ENCODE measurements at regions not wholly inside any gene's neighbourhood (a gene's known extent, or its start where the extent isn't known, plus 50 kb on each side); places are given as distances from the start of the nearest gene placed in this dataset.

- no peaks in the 10 kb centered on the region for H3K4me1 ChIP-seq (ENCODE audit: insufficient read depth)
- no peaks in the 10 kb centered on the region for H3K36me3 ChIP-seq (ENCODE audit: low read depth)
- H3K9me3 ChIP-seq (ENCODE audit: low read depth): no peaks in the 10 kb centered on the region
- H3K4me3 ChIP-seq: no peak overlapping the region
- no peak overlapping the region for H3K27ac ChIP-seq
- no peaks in the 10 kb centered on the region for H4K20me1 ChIP-seq (ENCODE audit: insufficient read depth)
- H3K79me2 ChIP-seq (ENCODE audit: insufficient read depth): no peaks in the 10 kb centered on the region
- H3K9me2 ChIP-seq (ENCODE audit: insufficient read depth): no peaks in the 10 kb centered on the region
- no peaks in the 10 kb centered on the region for H3F3A ChIP-seq (ENCODE audit: insufficient read depth)
- DNase-seq: no peak
- TF ChIP-seq EZH2 (IDR thresholded peaks at IDR 0.05; ENCODE audit: insufficient read depth, poor library complexity, severe bottlenecking) (no peak), EZH2phosphoT487 (IDR thresholded peaks at IDR 0.05; ENCODE audit: insufficient read depth, low read depth) (no peak)
- in situ Hi-C loops (cut with MboI): no loop called here
- H3K9ac ChIP-seq: no peak overlapping the region
- no peaks in the 10 kb centered on the region for H3K27me3 ChIP-seq (replicated peaks; ENCODE audit: insufficient read depth)
- WGBS, 2 experiments (ENCODE audit: low coverage in 1 of 2, low lambda C conversion rate in 2 of 2, missing lambda C conversion rate in 2 of 2): 67 to 69% methylated on average over 6 of the region's 6 CpGs
- no peak overlapping the region for H3K4me2 ChIP-seq (ENCODE audit: unreplicated experiment)
- H2AFZ ChIP-seq: no peak overlapping the region
Observed at GRCh38 chr14:84024231-84024820, 1505.6 kb upstream of the FLRT2 start.

- in situ Hi-C loops (cut with MboI): no loop called here
- Histone ChIP-seq H3K4me2 (ENCODE audit: unreplicated experiment) (no peak overlapping the region), H3K9me2 (ENCODE audit: insufficient read depth) (no peaks in the 10 kb centered on the region), H3K27me3 (replicated peaks; ENCODE audit: insufficient read depth) (no peaks in the 10 kb centered on the region), H3K27ac (no peak overlapping the region), H3K9me3 (ENCODE audit: low read depth) (no peaks in the 10 kb centered on the region), H3K36me3 (ENCODE audit: low read depth) (no peaks in the 10 kb centered on the region), H2AFZ (no peak overlapping the region), H3K9ac (no peak overlapping the region), H3K79me2 (ENCODE audit: insufficient read depth) (no peaks in the 10 kb centered on the region), H4K20me1 (ENCODE audit: insufficient read depth) (no peaks in the 10 kb centered on the region), H3K4me1 (ENCODE audit: insufficient read depth) (no peaks in the 10 kb centered on the region), H3F3A (ENCODE audit: insufficient read depth) (no peaks in the 10 kb centered on the region), H3K4me3 (no peak overlapping the region)
- TF ChIP-seq EZH2phosphoT487 (IDR thresholded peaks at IDR 0.05; ENCODE audit: insufficient read depth, low read depth): no peak
- TF ChIP-seq EZH2 (IDR thresholded peaks at IDR 0.05; ENCODE audit: insufficient read depth, poor library complexity, severe bottlenecking): no peak
- DNase-seq: no peak
- WGBS, 2 experiments (ENCODE audit: low coverage in 1 of 2, low lambda C conversion rate in 2 of 2, missing lambda C conversion rate in 2 of 2): 54 to 56% methylated on average over 8 of the region's 8 CpGs
Observed at GRCh38 chr14:84025106-84026012, 1504.6 kb upstream of the FLRT2 start.

GRCh38 chr14:84027351-84027750 lies 1502.6 kb upstream of the FLRT2 start:
- no peaks in the 10 kb centered on the region for H4K20me1 ChIP-seq (ENCODE audit: insufficient read depth)
- H3K9me3 ChIP-seq (ENCODE audit: low read depth): no peaks in the 10 kb centered on the region
- H3K4me3 ChIP-seq: no peak overlapping the region
- H3K27ac ChIP-seq: no peak overlapping the region
- H3F3A ChIP-seq (ENCODE audit: insufficient read depth): no peaks in the 10 kb centered on the region
- in situ Hi-C loops (cut with MboI): no loop called here
- no peak overlapping the region for H3K4me2 ChIP-seq (ENCODE audit: unreplicated experiment)
- no peaks in the 10 kb centered on the region for H3K27me3 ChIP-seq (replicated peaks; ENCODE audit: insufficient read depth)
- no peak overlapping the region for H3K9ac ChIP-seq
- H2AFZ ChIP-seq: no peak overlapping the region
- no peak for DNase-seq
- no peaks in the 10 kb centered on the region for H3K79me2 ChIP-seq (ENCODE audit: insufficient read depth)
- H3K36me3 ChIP-seq (ENCODE audit: low read depth): no peaks in the 10 kb centered on the region
- H3K9me2 ChIP-seq (ENCODE audit: insufficient read depth): no peaks in the 10 kb centered on the region
- TF ChIP-seq EZH2 (IDR thresholded peaks at IDR 0.05; ENCODE audit: insufficient read depth, poor library complexity, severe bottlenecking) (no peak), EZH2phosphoT487 (IDR thresholded peaks at IDR 0.05; ENCODE audit: insufficient read depth, low read depth) (no peak)
- H3K4me1 ChIP-seq (ENCODE audit: insufficient read depth): no peaks in the 10 kb centered on the region

GRCh38 chr14:84028080-84028604 lies 1501.8 kb upstream of the FLRT2 start:
- Histone ChIP-seq H3K27me3 (replicated peaks; ENCODE audit: insufficient read depth) (no peaks in the 10 kb centered on the region), H3K9me3 (ENCODE audit: low read depth) (no peaks in the 10 kb centered on the region), H3K9me2 (ENCODE audit: insufficient read depth) (no peaks in the 10 kb centered on the region), H4K20me1 (ENCODE audit: insufficient read depth) (no peaks in the 10 kb centered on the region), H2AFZ (no peak overlapping the region), H3K36me3 (ENCODE audit: low read depth) (no peaks in the 10 kb centered on the region), H3K9ac (no peak overlapping the region), H3K4me3 (no peak overlapping the region), H3F3A (ENCODE audit: insufficient read depth) (no peaks in the 10 kb centered on the region), H3K79me2 (ENCODE audit: insufficient read depth) (no peaks in the 10 kb centered on the region), H3K4me2 (ENCODE audit: unreplicated experiment) (no peak overlapping the region), H3K4me1 (ENCODE audit: insufficient read depth) (no peaks in the 10 kb centered on the region), H3K27ac (no peak overlapping the region)
- in situ Hi-C loops (cut with MboI): no loop called here
- WGBS, 2 experiments (ENCODE audit: low coverage in 1 of 2, low lambda C conversion rate in 2 of 2, missing lambda C conversion rate in 2 of 2): 36 to 45% methylated on average over 5 of the region's 5 CpGs
- no peak for TF ChIP-seq EZH2phosphoT487 (IDR thresholded peaks at IDR 0.05; ENCODE audit: insufficient read depth, low read depth)
- no peak for TF ChIP-seq EZH2 (IDR thresholded peaks at IDR 0.05; ENCODE audit: insufficient read depth, poor library complexity, severe bottlenecking)
- no peak for DNase-seq
